GM23338 (cell line): ENCODE measurements at regions not wholly inside any gene's neighbourhood (a gene's known extent, or its start where the extent isn't known, plus 50 kb on each side); places are given as distances from the start of the nearest gene placed in this dataset.

Experiments used
- ATAC-seq: fragments of 200-7000 bp; cut with Tn5 transposase; 3 replicates; pipeline ENCODE4 v1.9.1; 2020
- DNase-seq: peaks from one replicate; pipeline ENCODE4 v3.0.0-alpha.2; 2015; ENCODE audit warnings: low spot score
- H2AFZ ChIP-seq: fragments of 200-600 bp; sonication (generic); 2 replicates; pipeline ENCODE4 v1.8.0; 2016; ENCODE audit warnings: antibody characterized with exemption, mild to moderate bottlenecking, moderate library complexity
- H3F3A ChIP-seq: fragments of 200-600 bp; sonication (generic); replicated peaks from 2 replicates; pipeline ENCODE4 v1.8.0; 2017; ENCODE audit warnings: antibody characterized with exemption, mixed run types, low read depth
- H3K27ac ChIP-seq: fragments of 200-600 bp; sonication (generic); 2 replicates; pipeline ENCODE4 v1.6.1; 2016; ENCODE audit warnings: low read depth
- H3K27me3 ChIP-seq: fragments of 200-600 bp; sonication (generic); 2 replicates; pipeline ENCODE4 v1.8.0; 2016; ENCODE audit warnings: mild to moderate bottlenecking, mixed run types, moderate library complexity; ENCODE audit not compliant: insufficient read depth
- H3K36me3 ChIP-seq: fragments of 200-600 bp; sonication (generic); 2 replicates; pipeline ENCODE4 v1.8.0; 2016; ENCODE audit warnings: mild to moderate bottlenecking; ENCODE audit not compliant: insufficient read depth
- H3K4me1 ChIP-seq: fragments of 200-600 bp; sonication (generic); 2 replicates; pipeline ENCODE4 v1.8.0; 2016; ENCODE audit warnings: mild to moderate bottlenecking, moderate library complexity; ENCODE audit not compliant: insufficient read depth
- H3K4me2 ChIP-seq: fragments of 200-600 bp; sonication (generic); 2 replicates; pipeline ENCODE4 v1.7.1; 2017; ENCODE audit warnings: mixed run types
- H3K4me3 ChIP-seq: fragments of 200-600 bp; sonication (generic); 2 replicates; pipeline ENCODE4 v1.6.1; 2016; ENCODE audit warnings: mixed run types
- H3K79me2 ChIP-seq: fragments of 200-600 bp; sonication (generic); replicated peaks from 2 replicates; pipeline ENCODE4 v1.8.0; 2017; ENCODE audit warnings: mild to moderate bottlenecking; ENCODE audit not compliant: insufficient read depth
- H3K9me2 ChIP-seq: fragments of 200-600 bp; sonication (generic); 2 replicates; pipeline ENCODE4 v1.8.0; 2017; ENCODE audit not compliant: insufficient read depth
- H4K20me1 ChIP-seq: fragments of 200-600 bp; sonication (generic); replicated peaks from 2 replicates; pipeline ENCODE4 v1.8.0; 2017; ENCODE audit warnings: mild to moderate bottlenecking; ENCODE audit not compliant: insufficient read depth
- H3K27ac Mint-ChIP-seq: 2 replicates; pipeline ENCODE4 v1.8.0; 2020; ENCODE audit warnings: inconsistent platforms, mild to moderate bottlenecking, moderate library complexity, mixed read lengths
- H3K27me3 Mint-ChIP-seq: 3 replicates; pipeline ENCODE4 v1.8.0; 2022; ENCODE audit warnings: low read depth, mild to moderate bottlenecking, moderate library complexity, mixed read lengths, inconsistent platforms; ENCODE audit not compliant: insufficient read depth, poor library complexity
- H3K36me3 Mint-ChIP-seq: 3 replicates; pipeline ENCODE4 v1.8.0; 2021; ENCODE audit warnings: low read depth, mild to moderate bottlenecking, inconsistent platforms, moderate library complexity, mixed read lengths
- H3K4me1 Mint-ChIP-seq: 3 replicates; pipeline ENCODE4 v1.8.0; 2020; ENCODE audit warnings: mild to moderate bottlenecking, inconsistent platforms, mixed read lengths
- H3K4me3 Mint-ChIP-seq: 3 replicates; pipeline ENCODE4 v1.8.0; 2021; ENCODE audit warnings: moderate library complexity, mild to moderate bottlenecking, inconsistent platforms, mixed read lengths
- H3K9me3 Mint-ChIP-seq: 3 replicates; pipeline ENCODE4 v1.8.0; 2020; ENCODE audit warnings: moderate library complexity, mild to moderate bottlenecking, inconsistent platforms, mixed read lengths
- CREB1 ChIP-seq: fragments of 250-450 bp; sonication (Bioruptor Pico); IDR thresholded peaks from 2 replicates; pipeline ENCODE4 v1.5.0; 2020; ENCODE audit warnings: low read depth, mild to moderate bottlenecking, moderate library complexity
- ETS1 ChIP-seq: IDR thresholded peaks from 2 replicates; pipeline ENCODE4 v1.6.1; 2016; ENCODE audit warnings: antibody characterized with exemption
- EZH2 ChIP-seq: fragments of 200-600 bp; sonication (generic); IDR thresholded peaks from one replicate; pipeline ENCODE4 v1.8.0; 2017; ENCODE audit warnings: antibody characterized with exemption, mild to moderate bottlenecking, low read depth; ENCODE audit not compliant: unreplicated experiment
- NANOG ChIP-seq: IDR thresholded peaks from 2 replicates; pipeline ENCODE4 v1.6.1; 2016; ENCODE audit warnings: antibody characterized with exemption, borderline replicate concordance
- POLR2AphosphoS5 ChIP-seq: IDR thresholded peaks from 2 replicates; pipeline ENCODE4 v1.6.1; 2016; ENCODE audit warnings: antibody characterized with exemption, low read depth
- STAT1 ChIP-seq: IDR thresholded peaks from one replicate; pipeline ENCODE4 v1.6.1; 2016; ENCODE audit warnings: antibody characterized with exemption; ENCODE audit not compliant: unreplicated experiment
- ZNF331 ChIP-seq: fragments of 250-450 bp; sonication (Bioruptor Pico); IDR thresholded peaks from 2 replicates; pipeline ENCODE4 v1.5.0; 2020; ENCODE audit warnings: low read depth, mild to moderate bottlenecking, moderate library complexity
- ZNF462 ChIP-seq: fragments of 250-450 bp; sonication (Bioruptor Pico); IDR thresholded peaks from 2 replicates; pipeline ENCODE4 v1.5.0; 2020; ENCODE audit warnings: mild to moderate bottlenecking, moderate library complexity

- Histone ChIP-seq H3K36me3 (no peaks in the 10 kb centered on the region), H3F3A (no peaks in the 10 kb centered on the region), H3K27me3 (no peaks in the 10 kb centered on the region), H4K20me1 (no peaks in the 10 kb centered on the region), H3K9me2 (no peaks in the 10 kb centered on the region; the same call in 1 of the 2 replicates), H3K4me3 (no peak overlapping the region), H2AFZ (no peak overlapping the region; the same call in 1 of the 2 replicates), H3K27ac (no peak overlapping the region), H3K79me2 (no peaks in the 10 kb centered on the region), H3K4me1 (no peaks in the 10 kb centered on the region), H3K4me2 (no peak overlapping the region)
- TF ChIP-seq EZH2 (no peak), ETS1 (no peak), STAT1 (no peak), ZNF331 (CRISPR knock-in tag) (no peak), CREB1 (CRISPR knock-in tag) (no peak), POLR2AphosphoS5 (no peak), NANOG (no peak), ZNF462 (no peak)
- no peak for ATAC-seq
- no peak for DNase-seq
- Mint-ChIP-seq H3K9me3 (no peaks in the 10 kb centered on the region), H3K36me3 (no peaks in the 10 kb centered on the region), H3K27ac (no peak overlapping the region), H3K27me3 (no peaks in the 10 kb centered on the region), H3K4me3 (no peak overlapping the region), H3K4me1 (no peaks in the 10 kb centered on the region)
Measured at GRCh38 chr4:129490516-129490915, 394.6 kb downstream of the C4orf33 start.
